Glutamatergic neuron (in vitro differentiated cells): ENCODE measurements at regions not wholly inside any gene's neighbourhood (a gene's known extent, or its start where the extent isn't known, plus 50 kb on each side); places are given as distances from the start of the nearest gene placed in this dataset.

Experiments used
- DNase-seq: peaks from one replicate; pipeline ENCODE4 v3.0.0; 2022
- H3K27ac Mint-ChIP-seq: one replicate; pipeline ENCODE4 v1.8.0; 2020; ENCODE audit warnings: mild to moderate bottlenecking, mixed read lengths, inconsistent platforms; ENCODE audit not compliant: unreplicated experiment
- H3K27me3 Mint-ChIP-seq: one replicate; pipeline ENCODE4 v1.8.0; 2020; ENCODE audit warnings: mild to moderate bottlenecking, moderate library complexity, mixed read lengths, inconsistent platforms; ENCODE audit not compliant: unreplicated experiment
- H3K36me3 Mint-ChIP-seq: one replicate; pipeline ENCODE4 v1.8.0; 2020; ENCODE audit warnings: mild to moderate bottlenecking, mixed read lengths, inconsistent platforms; ENCODE audit not compliant: unreplicated experiment
- H3K4me1 Mint-ChIP-seq: one replicate; pipeline ENCODE4 v1.8.0; 2020; ENCODE audit warnings: mild to moderate bottlenecking, low read depth, mixed read lengths, inconsistent platforms; ENCODE audit not compliant: unreplicated experiment
- H3K4me3 Mint-ChIP-seq: one replicate; pipeline ENCODE4 v1.8.0; 2020; ENCODE audit warnings: mild to moderate bottlenecking, mixed read lengths, inconsistent platforms; ENCODE audit not compliant: unreplicated experiment
- H3K9me3 Mint-ChIP-seq: one replicate; pipeline ENCODE4 v1.8.0; 2020; ENCODE audit warnings: mild to moderate bottlenecking, moderate library complexity, mixed read lengths, inconsistent platforms; ENCODE audit not compliant: unreplicated experiment
- CTCF ChIP-seq: fragments of 200-600 bp; sonication (generic); IDR thresholded peaks from one replicate; pipeline ENCODE4 v1.5.0; 2021; ENCODE audit not compliant: partially characterized antibody, unreplicated experiment

GRCh38 chr22:47919001-47919441 is 1156.6 kb downstream of the TBC1D22A start:
- H3K4me1 Mint-ChIP-seq = no peaks in the 10 kb centered on the region
- DNase-seq = no peak
- peaks cover 4% of the 10 kb centered on the region for H3K9me3 Mint-ChIP-seq
- H3K27me3 Mint-ChIP-seq = peaks cover 4% of the 10 kb centered on the region
- no peak overlapping the region for H3K27ac Mint-ChIP-seq
- H3K4me3 Mint-ChIP-seq = no peak overlapping the region
- no peak for TF ChIP-seq CTCF
- peaks cover 3% of the 10 kb centered on the region for H3K36me3 Mint-ChIP-seq

GRCh38 chr22:47918276-47918921 is 1155.9 kb downstream of the TBC1D22A start:
- Mint-ChIP-seq H3K9me3 (peaks cover 4% of the 10 kb centered on the region), H3K27ac (no peak overlapping the region), H3K4me1 (no peaks in the 10 kb centered on the region)

GRCh38 chr22:47914481-47915097 is 1152.1 kb downstream of the TBC1D22A start:
- Mint-ChIP-seq H3K27ac (no peak overlapping the region), H3K9me3 (peaks cover 6% of the 10 kb centered on the region)

More at GRCh38 chr22:47918276-47918921, 1155.9 kb downstream of the TBC1D22A start:
- Mint-ChIP-seq H3K36me3 (peaks cover 4% of the 10 kb centered on the region), H3K27me3 (peaks cover 4% of the 10 kb centered on the region), H3K4me3 (no peak overlapping the region)
- no peak for TF ChIP-seq CTCF
- no peak for DNase-seq

GRCh38 chr22:47902646-47903180 is 1140.3 kb downstream of the TBC1D22A start:
- no peak for DNase-seq
- H3K27me3 Mint-ChIP-seq = no peaks in the 10 kb centered on the region
- no peaks in the 10 kb centered on the region for H3K4me1 Mint-ChIP-seq
- H3K4me3 Mint-ChIP-seq = no peak overlapping the region
- peaks cover 12% of the 10 kb centered on the region for H3K36me3 Mint-ChIP-seq
- TF ChIP-seq CTCF = no peak
- no peak overlapping the region for H3K27ac Mint-ChIP-seq
- H3K9me3 Mint-ChIP-seq = peaks cover 7% of the 10 kb centered on the region

More at GRCh38 chr22:47914481-47915097, 1152.1 kb downstream of the TBC1D22A start:
- Mint-ChIP-seq H3K27me3 (peaks cover 4% of the 10 kb centered on the region), H3K4me3 (no peak overlapping the region), H3K4me1 (no peaks in the 10 kb centered on the region), H3K36me3 (peaks cover 4% of the 10 kb centered on the region)
- no peak for DNase-seq
- TF ChIP-seq CTCF = no peak

- no peaks in the 10 kb centered on the region for H3K4me1 Mint-ChIP-seq
- H3K9me3 Mint-ChIP-seq = peaks cover 7% of the 10 kb centered on the region
- H3K4me3 Mint-ChIP-seq = no peak overlapping the region
These were observed 1139.5 kb downstream of the TBC1D22A start for GRCh38 chr22:47901911-47902310.

More at GRCh38 chr22:47901911-47902310, 1139.5 kb downstream of the TBC1D22A start:
- Mint-ChIP-seq H3K27me3 (no peaks in the 10 kb centered on the region), H3K36me3 (peaks cover 12% of the 10 kb centered on the region), H3K27ac (no peak overlapping the region)
- no peak for DNase-seq
- TF ChIP-seq CTCF = no peak
